Ishikawa (cell line): ENCODE measurements at regions not wholly inside any gene's neighbourhood (a gene's known extent, or its start where the extent isn't known, plus 50 kb on each side); places are given as distances from the start of the nearest gene placed in this dataset.

Experiments
- EP300 ChIP-seq: IDR thresholded peaks from 2 replicates; pipeline ENCODE4 v1.6.1; 2012; ENCODE audit warnings: borderline replicate concordance
- RAD21 ChIP-seq: IDR thresholded peaks from 2 replicates; pipeline ENCODE4 v1.6.1; 2012; ENCODE audit warnings: low read depth
- TEAD4 ChIP-seq: IDR thresholded peaks from 2 replicates; pipeline ENCODE4 v1.6.1; 2012
- TF ChIP-seq, protein P1 (sequence below): IDR thresholded peaks from 2 replicates; pipeline ENCODE4 v1.6.1; 2012; ENCODE audit warnings: low read depth, mild to moderate bottlenecking

DNA sequence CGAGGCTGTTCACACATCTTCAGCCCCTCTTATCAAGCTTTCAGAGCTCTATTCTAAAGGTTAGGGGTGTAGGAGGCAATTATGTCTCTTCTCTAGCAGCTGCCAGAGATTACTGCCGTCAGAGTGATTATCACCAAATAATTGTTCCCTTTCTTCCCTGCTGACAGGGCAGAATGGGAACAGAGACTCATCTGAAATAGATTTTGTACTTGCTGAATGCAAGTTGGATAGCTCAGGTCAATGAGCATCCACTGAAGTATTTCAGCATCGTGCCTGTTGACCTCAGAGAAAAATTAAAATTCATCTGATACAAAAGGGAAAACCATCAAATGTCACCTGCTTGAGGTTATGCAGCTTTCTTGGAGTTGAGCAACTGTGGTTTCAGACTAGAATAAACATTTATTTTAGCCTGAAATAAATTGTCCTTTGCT lies 213.7 kb upstream of the MAP3K1 start:
- TF ChIP-seq, protein P1, sequence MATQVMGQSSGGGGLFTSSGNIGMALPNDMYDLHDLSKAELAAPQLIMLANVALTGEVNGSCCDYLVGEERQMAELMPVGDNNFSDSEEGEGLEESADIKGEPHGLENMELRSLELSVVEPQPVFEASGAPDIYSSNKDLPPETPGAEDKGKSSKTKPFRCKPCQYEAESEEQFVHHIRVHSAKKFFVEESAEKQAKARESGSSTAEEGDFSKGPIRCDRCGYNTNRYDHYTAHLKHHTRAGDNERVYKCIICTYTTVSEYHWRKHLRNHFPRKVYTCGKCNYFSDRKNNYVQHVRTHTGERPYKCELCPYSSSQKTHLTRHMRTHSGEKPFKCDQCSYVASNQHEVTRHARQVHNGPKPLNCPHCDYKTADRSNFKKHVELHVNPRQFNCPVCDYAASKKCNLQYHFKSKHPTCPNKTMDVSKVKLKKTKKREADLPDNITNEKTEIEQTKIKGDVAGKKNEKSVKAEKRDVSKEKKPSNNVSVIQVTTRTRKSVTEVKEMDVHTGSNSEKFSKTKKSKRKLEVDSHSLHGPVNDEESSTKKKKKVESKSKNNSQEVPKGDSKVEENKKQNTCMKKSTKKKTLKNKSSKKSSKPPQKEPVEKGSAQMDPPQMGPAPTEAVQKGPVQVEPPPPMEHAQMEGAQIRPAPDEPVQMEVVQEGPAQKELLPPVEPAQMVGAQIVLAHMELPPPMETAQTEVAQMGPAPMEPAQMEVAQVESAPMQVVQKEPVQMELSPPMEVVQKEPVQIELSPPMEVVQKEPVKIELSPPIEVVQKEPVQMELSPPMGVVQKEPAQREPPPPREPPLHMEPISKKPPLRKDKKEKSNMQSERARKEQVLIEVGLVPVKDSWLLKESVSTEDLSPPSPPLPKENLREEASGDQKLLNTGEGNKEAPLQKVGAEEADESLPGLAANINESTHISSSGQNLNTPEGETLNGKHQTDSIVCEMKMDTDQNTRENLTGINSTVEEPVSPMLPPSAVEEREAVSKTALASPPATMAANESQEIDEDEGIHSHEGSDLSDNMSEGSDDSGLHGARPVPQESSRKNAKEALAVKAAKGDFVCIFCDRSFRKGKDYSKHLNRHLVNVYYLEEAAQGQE = no peak
- TF ChIP-seq RAD21 (no peak), EP300 (no peak), TEAD4 (no peak)
